DOHH2 (cell line): ENCODE measurements at regions not wholly inside any gene's neighbourhood (a gene's known extent, or its start where the extent isn't known, plus 50 kb on each side); places are given as distances from the start of the nearest gene placed in this dataset.

Experiments used
- CTCF ChIP-seq: fragments of 200-600 bp; sonication (generic); IDR thresholded peaks from one replicate; pipeline ENCODE4 v1.5.1; 2014; ENCODE audit warnings: antibody characterized with exemption, mild to moderate bottlenecking, low read depth, low read length; ENCODE audit not compliant: poor library complexity, severe bottlenecking
- EZH2phosphoT487 ChIP-seq: fragments of 200-600 bp; sonication (generic); IDR thresholded peaks from 2 replicates; pipeline ENCODE4 v1.6.1; 2017; ENCODE audit warnings: borderline replicate concordance, mild to moderate bottlenecking, antibody characterized with exemption, low read length, moderate library complexity, mixed read lengths

GRCh38 chr14:84533181-84533725 is 996.7 kb upstream of the FLRT2 start:
- TF ChIP-seq CTCF: no peak
- TF ChIP-seq EZH2phosphoT487: no peak
